GM12878 (cell line): ENCODE measurements at regions not wholly inside any gene's neighbourhood (a gene's known extent, or its start where the extent isn't known, plus 50 kb on each side); places are given as distances from the start of the nearest gene placed in this dataset.

Experiments used
- BHLHE40 ChIP-seq, 2 experiments: fragments of 450-650 bp in 1 of 2; IDR thresholded peaks; 2 replicates each; pipeline ENCODE4 v1.6.1; 2011 to 2017; ENCODE audit warnings: low read depth in 2 of 2, borderline replicate concordance in 1 of 2, improper control_type of control experiment in 1 of 2, low read length in 1 of 2, mild to moderate bottlenecking in 1 of 2
- E4F1 ChIP-seq: fragments of 450-650 bp; IDR thresholded peaks from 2 replicates; pipeline ENCODE4 v1.6.1; 2018; ENCODE audit warnings: borderline replicate concordance, mild to moderate bottlenecking; ENCODE audit not compliant: partially characterized antibody
- ETV6 ChIP-seq, 2 experiments: fragments of 450-650 bp in 1 of 2; IDR thresholded peaks in 1 of 2; conservative IDR thresholded peaks in 1 of 2; 2 replicates each; pipeline ENCODE4 v1.6.1; 2014; ENCODE audit warnings: antibody characterized with exemption in 1 of 2, borderline replicate concordance in 1 of 2, low read depth in 1 of 2, mild to moderate bottlenecking in 1 of 2, moderate library complexity in 1 of 2
- HCFC1 ChIP-seq: fragments of 150-350 bp; IDR thresholded peaks from 2 replicates; pipeline ENCODE4 v1.6.1; 2014; ENCODE audit warnings: low read length
- HDAC6 ChIP-seq: fragments of 200-600 bp; sonication (generic); IDR thresholded peaks from one replicate; pipeline ENCODE4 v1.8.0; 2017; ENCODE audit warnings: antibody characterized with exemption; ENCODE audit not compliant: unreplicated experiment
- IKZF1 ChIP-seq: fragments of 450-650 bp; conservative IDR thresholded peaks from 2 replicates; pipeline ENCODE4 v1.6.1; 2017; ENCODE audit warnings: antibody characterized with exemption, mild to moderate bottlenecking
- RELA ChIP-seq: fragments of 450-650 bp; IDR thresholded peaks from 2 replicates; pipeline ENCODE4 v1.8.0; 2014; ENCODE audit warnings: borderline replicate concordance; ENCODE audit not compliant: partially characterized antibody
- SRF ChIP-seq, 2 experiments: IDR thresholded peaks; 2 replicates each; pipeline ENCODE4 v1.6.1; 2011; ENCODE audit warnings: low read depth in 2 of 2, low read length in 2 of 2, mild to moderate bottlenecking in 1 of 2, moderate library complexity in 1 of 2
- TARDBP ChIP-seq: IDR thresholded peaks from 2 replicates; pipeline ENCODE4 v1.6.1; 2016; ENCODE audit warnings: borderline replicate concordance
- TCF3 ChIP-seq: IDR thresholded peaks from 2 replicates; pipeline ENCODE4 v1.6.1; 2012; ENCODE audit warnings: low read depth, mild to moderate bottlenecking, low read length, borderline replicate concordance; ENCODE audit not compliant: insufficient read depth
- TCF7 ChIP-seq: IDR thresholded peaks from 2 replicates; pipeline ENCODE4 v1.6.1; 2014; ENCODE audit warnings: antibody characterized with exemption, borderline replicate concordance
- WRNIP1 ChIP-seq: IDR thresholded peaks from 2 replicates; pipeline ENCODE4 v1.6.1; 2011; ENCODE audit warnings: low read depth, low read length, improper control_type of control experiment, borderline replicate concordance
- YBX1 ChIP-seq: fragments of 450-650 bp; IDR thresholded peaks from 2 replicates; pipeline ENCODE4 v1.6.1; 2016; ENCODE audit warnings: antibody characterized with exemption

DNA sequence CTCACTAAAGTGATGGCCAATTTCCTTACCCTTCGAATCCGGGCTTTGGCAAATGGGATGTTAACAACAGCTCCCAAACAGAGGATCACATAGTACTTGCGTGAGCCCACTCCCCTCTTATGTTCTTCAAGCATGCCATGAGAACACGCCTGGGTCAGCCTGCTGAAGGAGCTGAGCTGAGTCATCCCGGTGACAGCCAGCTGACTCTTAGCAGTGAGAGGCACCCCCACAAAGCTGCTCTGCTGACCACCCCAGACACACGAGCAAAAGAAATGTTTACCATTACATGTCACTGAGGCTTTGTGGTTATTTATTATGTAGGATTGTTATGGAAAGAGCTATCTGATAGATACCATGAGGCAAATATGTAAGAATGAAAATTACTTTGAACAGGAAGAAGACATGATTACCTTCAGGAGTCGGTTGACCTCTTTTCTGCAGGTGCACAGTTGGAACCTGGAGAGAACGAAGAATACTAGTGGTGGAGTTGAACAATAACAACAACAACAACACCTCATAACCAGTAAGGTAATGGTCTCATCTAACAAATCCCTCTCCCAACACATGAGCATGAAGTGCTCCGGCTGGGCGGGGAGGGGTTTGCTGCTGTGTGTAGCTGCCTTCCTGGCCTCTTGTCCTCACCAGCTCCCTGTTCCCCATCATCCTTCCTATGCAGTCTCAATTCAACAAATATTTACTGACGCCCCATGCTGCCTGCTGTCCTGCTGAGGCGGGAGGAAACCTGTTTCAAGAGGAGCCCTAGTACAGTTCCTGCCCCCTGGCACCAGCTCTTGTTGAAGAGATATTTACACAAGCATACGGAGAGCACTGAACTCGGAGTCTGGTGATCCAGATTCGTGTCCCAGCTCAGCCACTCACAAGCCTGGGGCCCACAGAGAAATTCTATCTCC, 69.4 kb upstream of the LHFPL2 start (continued):
- TF ChIP-seq E4F1 (no peak), ETV6 (conservative IDR thresholded peaks at IDR 0.05 in 1 of 2, IDR thresholded peaks at IDR 0.05 in 1 of 2; ENCODE audit: borderline replicate concordance in 1 of 2, low read depth in 1 of 2) (no peak), TCF7 (no peak), TARDBP (no peak), WRNIP1 (no peak), SRF (IDR thresholded peaks at IDR 0.05; ENCODE audit: low read depth in 2 of 2, low read length in 2 of 2) (no peak), IKZF1 (no peak), HCFC1 (no peak), BHLHE40 (IDR thresholded peaks at IDR 0.05; ENCODE audit: borderline replicate concordance in 1 of 2, low read depth in 2 of 2, low read length in 1 of 2) (no peak), YBX1 (no peak), TCF3 (no peak), HDAC6 (no peak), RELA (no peak)
